Activated T-helper 2 cell treated with anti-CD3 and anti-CD28 coated beads, Interferon-gamma antibody, Interleukin-2, Interleukin-4, amounts not matched to agents 10 μg/mL and 5 μg/mL and 100 μg/mL, durations not matched to agents 14 hours and 24 hours and 36 hours (primary cell): ENCODE measurements at regions not wholly inside any gene's neighbourhood (a gene's known extent, or its start where the extent isn't known, plus 50 kb on each side); places are given as distances from the start of the nearest gene placed in this dataset.
"Not testable (repeated sequence)": the region's sequence is repeated elsewhere in the genome, so short reads cannot be mapped to it uniquely, and the experiment has no call there.

ENCODE experiments used
- DNase-seq: peaks from one replicate; pipeline ENCODE4 v3.0.0; 2021; ENCODE audit warnings: low spot score
- H3K27ac Mint-ChIP-seq: one replicate; pipeline ENCODE4 v1.8.0; 2021; ENCODE audit warnings: mixed read lengths
- H3K27me3 Mint-ChIP-seq: one replicate; pipeline ENCODE4 v1.8.0; 2021; ENCODE audit warnings: low read depth, mixed read lengths
- H3K36me3 Mint-ChIP-seq: one replicate; pipeline ENCODE4 v1.8.0; 2021; ENCODE audit warnings: low read depth, mixed read lengths
- H3K4me1 Mint-ChIP-seq: one replicate; pipeline ENCODE4 v1.8.0; 2021; ENCODE audit warnings: low read depth, mixed read lengths
- H3K4me3 Mint-ChIP-seq: one replicate; pipeline ENCODE4 v1.8.0; 2021; ENCODE audit warnings: low read depth, mild to moderate bottlenecking, moderate library complexity, mixed read lengths
- H3K9me3 Mint-ChIP-seq: one replicate; pipeline ENCODE4 v1.8.0; 2021; ENCODE audit warnings: mixed read lengths
- intact Hi-C: fragments of 100-400 bp; cut with micrococcal nuclease; formaldehyde crosslinking; loops from one replicate; pipeline ENCODE4 v1.15.1; 2023

GRCh38 chr5:158227314-158227713 lies 368.4 kb upstream of the CLINT1 start:
- H3K4me3 Mint-ChIP-seq, H3K27ac Mint-ChIP-seq, H3K4me1 Mint-ChIP-seq, DNase-seq, H3K36me3 Mint-ChIP-seq, intact Hi-C loops, H3K27me3 Mint-ChIP-seq, H3K9me3 Mint-ChIP-seq: not testable (repeated sequence)

GRCh38 chr5:158226496-158226895 lies 367.6 kb upstream of the CLINT1 start:
- Mint-ChIP-seq H3K36me3 (no peaks in the 10 kb centered on the region), H3K4me3 (no peak overlapping the region), H3K27ac (no peak overlapping the region), H3K9me3 (peaks cover 4% of the 10 kb centered on the region), H3K27me3 (no peaks in the 10 kb centered on the region), H3K4me1 (no peaks in the 10 kb centered on the region)
- intact Hi-C loops, result no loop called here
- no peak for DNase-seq

DNA sequence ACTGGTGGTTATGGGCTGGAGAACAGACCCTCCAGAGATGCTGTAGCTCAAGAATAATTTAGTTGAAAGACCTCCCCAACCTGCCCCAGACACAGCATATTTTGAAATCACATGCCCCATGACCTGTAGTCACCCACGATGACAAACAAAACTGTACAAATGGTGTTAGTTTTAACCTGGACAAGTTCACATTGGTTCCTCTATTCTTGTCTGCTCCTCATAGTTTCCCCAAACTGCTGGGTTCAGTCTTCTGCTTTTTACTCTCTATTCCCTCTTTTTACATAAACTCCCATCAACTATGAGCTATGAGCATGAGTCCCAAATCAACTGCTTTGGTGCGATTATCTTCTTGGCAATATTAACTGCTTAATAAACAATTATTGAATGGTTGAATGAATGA lies 365.3 kb upstream of the CLINT1 start:
- H3K36me3 Mint-ChIP-seq, result no peaks in the 10 kb centered on the region
- H3K4me1 Mint-ChIP-seq, result no peaks in the 10 kb centered on the region
- H3K4me3 Mint-ChIP-seq, result no peak overlapping the region
- intact Hi-C loops, result no loop called here
- no peak for DNase-seq
- peaks cover 4% of the 10 kb centered on the region for H3K9me3 Mint-ChIP-seq
- no peak overlapping the region for H3K27ac Mint-ChIP-seq
- H3K27me3 Mint-ChIP-seq, result no peaks in the 10 kb centered on the region

- H3K36me3 Mint-ChIP-seq, result no peaks in the 10 kb centered on the region
These were observed 364.2 kb upstream of the CLINT1 start for GRCh38 chr5:158223054-158223600.

DNA sequence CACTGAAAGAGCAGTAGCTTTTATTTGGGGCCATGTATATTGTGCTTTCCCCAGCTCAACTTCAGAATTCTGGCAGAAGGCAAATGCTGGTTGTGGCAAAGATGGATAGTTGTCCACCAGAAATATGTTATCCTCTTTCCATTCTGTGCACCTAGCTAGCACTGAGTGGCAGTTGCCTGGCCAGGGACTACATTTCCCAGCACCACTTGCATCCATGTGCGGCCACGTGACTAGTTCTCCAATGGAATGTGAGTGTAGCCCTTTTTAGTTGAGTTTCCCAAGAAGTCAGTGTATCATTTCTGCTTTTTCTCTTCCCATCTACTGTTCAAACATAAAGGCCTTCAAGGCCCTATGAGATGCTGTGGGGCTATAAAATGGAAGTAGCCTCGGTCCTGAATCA lies 354.0 kb upstream of the CLINT1 start:
- Mint-ChIP-seq H3K27ac (no peak overlapping the region), H3K4me3 (no peak overlapping the region), H3K27me3 (no peaks in the 10 kb centered on the region), H3K4me1 (no peaks in the 10 kb centered on the region), H3K9me3 (no peaks in the 10 kb centered on the region), H3K36me3 (no peaks in the 10 kb centered on the region)
- intact Hi-C loops, result no loop called here
- DNase-seq, result no peak

More at GRCh38 chr5:158223054-158223600, 364.2 kb upstream of the CLINT1 start:
- Mint-ChIP-seq H3K27ac (no peak overlapping the region), H3K4me3 (no peak overlapping the region), H3K4me1 (no peaks in the 10 kb centered on the region), H3K9me3 (peaks cover 4% of the 10 kb centered on the region), H3K27me3 (no peaks in the 10 kb centered on the region)
- intact Hi-C loops, result no loop called here
- DNase-seq, result no peak

GRCh38 chr5:158212237-158212636 lies 353.3 kb upstream of the CLINT1 start:
- H3K4me1 Mint-ChIP-seq, result no peaks in the 10 kb centered on the region
- H3K4me3 Mint-ChIP-seq, result no peak overlapping the region
- H3K27me3 Mint-ChIP-seq, result no peaks in the 10 kb centered on the region
- H3K9me3 Mint-ChIP-seq, result no peaks in the 10 kb centered on the region
- intact Hi-C loops, result no loop called here
- no peaks in the 10 kb centered on the region for H3K36me3 Mint-ChIP-seq
- no peak overlapping the region for H3K27ac Mint-ChIP-seq
- DNase-seq, result no peak

DNA sequence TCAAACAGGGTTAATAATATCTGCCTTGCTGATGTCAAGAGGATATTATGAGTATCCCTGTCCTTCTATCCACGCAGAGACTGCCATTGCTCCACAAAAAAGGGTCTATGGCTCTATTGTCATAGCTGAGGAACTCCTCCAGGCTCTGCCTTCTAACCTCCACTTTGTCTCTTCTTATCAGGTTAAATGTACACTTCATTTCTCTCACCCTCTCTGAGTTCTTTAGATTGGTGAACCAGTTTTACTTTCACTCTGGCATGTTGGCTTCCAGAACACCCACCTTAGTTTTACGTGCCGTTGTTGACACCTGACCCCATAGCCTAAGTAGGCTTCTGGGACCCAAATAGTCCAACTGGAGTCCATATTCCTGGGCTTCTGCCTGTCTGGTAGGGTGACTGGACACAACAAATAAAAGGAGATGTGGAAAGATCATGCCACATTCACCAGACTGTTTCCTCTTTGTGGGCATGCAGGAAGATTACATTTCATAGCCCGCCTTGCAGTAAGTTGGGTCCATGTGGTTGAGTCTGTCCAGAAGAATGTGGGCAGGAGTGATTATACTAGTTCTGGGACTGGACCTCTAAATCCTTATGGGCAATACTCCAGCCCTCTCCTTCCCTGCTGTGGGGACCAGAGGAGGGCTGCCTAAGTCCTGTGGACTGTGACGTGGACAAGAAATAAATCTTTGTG lies 350.4 kb upstream of the CLINT1 start:
- no peak overlapping the region for H3K27ac Mint-ChIP-seq
- DNase-seq, result no peak
- H3K27me3 Mint-ChIP-seq, result no peaks in the 10 kb centered on the region
- no peaks in the 10 kb centered on the region for H3K4me1 Mint-ChIP-seq
- H3K9me3 Mint-ChIP-seq, result no peaks in the 10 kb centered on the region
- no peak overlapping the region for H3K4me3 Mint-ChIP-seq
- intact Hi-C loops, result no loop called here
- no peaks in the 10 kb centered on the region for H3K36me3 Mint-ChIP-seq

- no peak overlapping the region for H3K4me3 Mint-ChIP-seq
- H3K27ac Mint-ChIP-seq, result no peak overlapping the region
These were observed 348.8 kb upstream of the CLINT1 start for GRCh38 chr5:158207733-158208132.

GRCh38 chr5:158205992-158206391 lies 347.0 kb upstream of the CLINT1 start:
- Mint-ChIP-seq H3K36me3 (no peaks in the 10 kb centered on the region), H3K4me1 (no peaks in the 10 kb centered on the region), H3K9me3 (no peaks in the 10 kb centered on the region), H3K27me3 (no peaks in the 10 kb centered on the region), H3K27ac (no peak overlapping the region), H3K4me3 (no peak overlapping the region)
- intact Hi-C loops, result no loop called here
- DNase-seq, result no peak

More at GRCh38 chr5:158207733-158208132, 348.8 kb upstream of the CLINT1 start:
- Mint-ChIP-seq H3K4me1 (no peaks in the 10 kb centered on the region), H3K9me3 (no peaks in the 10 kb centered on the region), H3K27me3 (no peaks in the 10 kb centered on the region), H3K36me3 (no peaks in the 10 kb centered on the region)
- intact Hi-C loops, result no loop called here
- DNase-seq, result no peak

- DNase-seq, result no peak
- intact Hi-C loops, result no loop called here
- Mint-ChIP-seq H3K4me1 (no peaks in the 10 kb centered on the region), H3K27me3 (no peaks in the 10 kb centered on the region), H3K27ac (no peak overlapping the region), H3K9me3 (no peaks in the 10 kb centered on the region), H3K36me3 (no peaks in the 10 kb centered on the region), H3K4me3 (no peak overlapping the region)
These were observed 344.3 kb upstream of the CLINT1 start for GRCh38 chr5:158203261-158203660.

- Mint-ChIP-seq H3K27ac (no peak overlapping the region), H3K27me3 (no peaks in the 10 kb centered on the region), H3K4me3 (no peak overlapping the region), H3K9me3 (no peaks in the 10 kb centered on the region), H3K36me3 (no peaks in the 10 kb centered on the region), H3K4me1 (no peaks in the 10 kb centered on the region)
- intact Hi-C loops, result no loop called here
- DNase-seq, result no peak
These were observed 343.9 kb upstream of the CLINT1 start for GRCh38 chr5:158202801-158203200.

DNA sequence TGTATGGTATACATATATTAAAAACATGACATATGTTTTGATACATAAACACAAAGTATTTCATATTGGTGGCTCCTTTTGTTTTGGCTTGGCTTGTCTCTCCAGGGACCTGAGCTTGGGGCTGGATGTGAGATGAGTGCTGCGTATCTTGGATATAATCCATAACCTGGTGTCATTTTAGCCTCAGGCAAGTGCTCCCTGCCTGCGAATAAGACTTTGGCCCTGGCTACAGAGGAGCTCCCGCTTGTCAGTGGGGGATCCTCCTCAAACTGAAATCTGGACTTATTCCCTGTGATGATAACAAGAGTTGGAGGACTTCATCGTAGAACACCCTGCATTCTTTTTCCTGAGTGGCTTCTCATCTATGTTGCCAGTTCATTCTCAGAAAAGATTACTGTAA lies 341.7 kb upstream of the CLINT1 start:
- H3K27me3 Mint-ChIP-seq, result peaks cover 3% of the 10 kb centered on the region
- no peak for DNase-seq
- H3K9me3 Mint-ChIP-seq, result no peaks in the 10 kb centered on the region
- H3K27ac Mint-ChIP-seq, result no peak overlapping the region
- H3K4me1 Mint-ChIP-seq, result no peaks in the 10 kb centered on the region
- H3K4me3 Mint-ChIP-seq, result no peak overlapping the region
- intact Hi-C loops, result no loop called here
- no peaks in the 10 kb centered on the region for H3K36me3 Mint-ChIP-seq

- H3K27ac Mint-ChIP-seq, result no peak overlapping the region
- DNase-seq, result no peak
- intact Hi-C loops, result no loop called here
These were observed 339.7 kb upstream of the CLINT1 start for GRCh38 chr5:158198636-158199035.

More at GRCh38 chr5:158198636-158199035, 339.7 kb upstream of the CLINT1 start:
- Mint-ChIP-seq H3K36me3 (no peaks in the 10 kb centered on the region), H3K27me3 (peaks cover 3% of the 10 kb centered on the region), H3K9me3 (no peaks in the 10 kb centered on the region), H3K4me3 (no peak overlapping the region), H3K4me1 (no peaks in the 10 kb centered on the region)
